Tibial artery (tissue), 4 donors: ENCODE measurements at regions not wholly inside any gene's neighbourhood (a gene's known extent, or its start where the extent isn't known, plus 50 kb on each side); places are given as distances from the start of the nearest gene placed in this dataset.

ENCODE experiments used
- DNase-seq, 2 donors: peaks; one replicate each; pipeline ENCODE4 v3.0.0-alpha.2; 2019
- H3K27ac ChIP-seq, 2 donors: fragments of 200-600 bp; sonication (generic) in 1 of 2; 1 replicate in 1 of 2; 2 replicates in 1 of 2; pipeline ENCODE4 v1.5.1; 2018 to 2019; ENCODE audit warnings: mild to moderate bottlenecking in 1 of 2
- H3K27me3 ChIP-seq, 2 donors: fragments of 200-600 bp; sonication (generic) in 1 of 2; one replicate each; pipeline versions ENCODE4 v1.5.1 to v1.6.0; 2016 to 2019
- H3K36me3 ChIP-seq, 3 donors: fragments of 200-600 bp; sonication (generic) in 2 of 3; one replicate each; pipeline ENCODE4 v1.5.1; 2016 to 2019; ENCODE audit warnings: mild to moderate bottlenecking in 2 of 3
- H3K4me1 ChIP-seq, 4 donors: fragments of 200-600 bp; sonication (generic) in 2 of 4; 1 replicate in 3 of 4; 2 replicates in 1 of 4; pipeline ENCODE4 v1.5.1; 2016 to 2019
- H3K4me3 ChIP-seq, 2 donors: fragments of 200-600 bp; sonication (generic) in 1 of 2; 1 replicate in 1 of 2; 2 replicates in 1 of 2; pipeline ENCODE4 v1.5.1; 2018 to 2019; ENCODE audit warnings: mild to moderate bottlenecking in 2 of 2
- H3K9me3 ChIP-seq, 3 donors: fragments of 200-600 bp; sonication (generic) in 1 of 3; one replicate each; pipeline ENCODE4 v1.5.1; 2016 to 2019
- intact Hi-C: fragments of 100-400 bp; cut with DNase I; formaldehyde crosslinking; loops from one replicate; pipeline ENCODE4 v1.15.0; 2023; ENCODE audit warnings: low total_unique reads
- TF ChIP-seq, protein P1 (sequence below), 2 experiments: fragments of 200-600 bp in 1 of 2; fragments of 450-650 bp in 1 of 2; IDR thresholded peaks; one replicate each; pipeline ENCODE4 v1.5.1; 2017 to 2019; ENCODE audit warnings: antibody characterized with exemption in 2 of 2, mild to moderate bottlenecking in 1 of 2, moderate library complexity in 1 of 2

DNA sequence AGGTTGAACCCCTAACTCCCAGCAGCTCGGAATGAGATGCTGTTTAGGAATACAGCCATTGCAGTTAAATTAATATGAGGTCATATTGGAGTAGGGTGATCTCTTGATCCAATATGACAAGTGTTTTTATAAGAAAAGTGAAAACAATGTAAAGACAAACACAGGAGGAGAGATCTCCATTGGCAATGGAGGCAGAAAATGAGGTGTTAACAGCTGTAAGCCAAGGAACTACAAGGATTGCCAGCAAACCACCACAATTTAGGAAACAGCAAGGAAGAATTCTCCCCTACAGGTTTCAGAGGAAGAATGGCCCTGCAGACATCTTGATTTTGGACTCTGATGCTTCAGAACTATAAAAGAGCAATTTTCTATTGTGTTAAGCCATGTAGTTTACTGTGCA lies 774.3 kb downstream of the MRPL39 start:
- no peak overlapping the region for H3K27ac ChIP-seq
- H3K9me3 ChIP-seq, result no peaks in the 10 kb centered on the region
- TF ChIP-seq, protein P1, sequence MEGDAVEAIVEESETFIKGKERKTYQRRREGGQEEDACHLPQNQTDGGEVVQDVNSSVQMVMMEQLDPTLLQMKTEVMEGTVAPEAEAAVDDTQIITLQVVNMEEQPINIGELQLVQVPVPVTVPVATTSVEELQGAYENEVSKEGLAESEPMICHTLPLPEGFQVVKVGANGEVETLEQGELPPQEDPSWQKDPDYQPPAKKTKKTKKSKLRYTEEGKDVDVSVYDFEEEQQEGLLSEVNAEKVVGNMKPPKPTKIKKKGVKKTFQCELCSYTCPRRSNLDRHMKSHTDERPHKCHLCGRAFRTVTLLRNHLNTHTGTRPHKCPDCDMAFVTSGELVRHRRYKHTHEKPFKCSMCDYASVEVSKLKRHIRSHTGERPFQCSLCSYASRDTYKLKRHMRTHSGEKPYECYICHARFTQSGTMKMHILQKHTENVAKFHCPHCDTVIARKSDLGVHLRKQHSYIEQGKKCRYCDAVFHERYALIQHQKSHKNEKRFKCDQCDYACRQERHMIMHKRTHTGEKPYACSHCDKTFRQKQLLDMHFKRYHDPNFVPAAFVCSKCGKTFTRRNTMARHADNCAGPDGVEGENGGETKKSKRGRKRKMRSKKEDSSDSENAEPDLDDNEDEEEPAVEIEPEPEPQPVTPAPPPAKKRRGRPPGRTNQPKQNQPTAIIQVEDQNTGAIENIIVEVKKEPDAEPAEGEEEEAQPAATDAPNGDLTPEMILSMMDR (IDR thresholded peaks at IDR 0.05), result no peak
- H3K36me3 ChIP-seq, result no peaks in the 10 kb centered on the region
- no peak for DNase-seq
- H3K4me1 ChIP-seq, result no peaks in the 10 kb centered on the region
- H3K27me3 ChIP-seq, result no peaks in the 10 kb centered on the region
- intact Hi-C loops, result no loop called here
- no peak overlapping the region for H3K4me3 ChIP-seq

DNA sequence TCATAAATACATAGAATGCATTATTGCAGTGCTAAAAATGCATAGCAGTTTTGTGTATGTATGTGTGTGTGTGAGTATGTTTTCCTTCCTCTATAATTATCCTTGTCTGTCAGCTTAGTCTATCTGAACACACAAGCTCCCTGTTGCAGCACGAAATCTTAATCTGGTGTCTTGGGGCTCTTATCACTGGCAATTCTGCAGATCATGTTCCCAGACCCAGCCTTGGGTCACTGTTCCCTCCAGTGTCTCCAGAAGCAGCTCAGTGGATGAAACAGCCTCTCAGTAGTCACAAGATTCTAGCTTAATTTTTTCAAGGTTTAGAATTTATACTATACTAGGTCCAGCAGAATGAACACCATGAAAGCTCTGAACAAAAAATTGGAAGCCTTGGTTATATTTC lies 777.9 kb downstream of the MRPL39 start:
- intact Hi-C loops, result no loop called here
- Histone ChIP-seq H3K9me3 (no peaks in the 10 kb centered on the region), H3K4me3 (no peak overlapping the region), H3K27me3 (no peaks in the 10 kb centered on the region), H3K27ac (no peak overlapping the region), H3K36me3 (no peaks in the 10 kb centered on the region), H3K4me1 (no peaks in the 10 kb centered on the region)
- TF ChIP-seq, protein P1 (IDR thresholded peaks at IDR 0.05), result no peak
- DNase-seq, result no peak

DNA sequence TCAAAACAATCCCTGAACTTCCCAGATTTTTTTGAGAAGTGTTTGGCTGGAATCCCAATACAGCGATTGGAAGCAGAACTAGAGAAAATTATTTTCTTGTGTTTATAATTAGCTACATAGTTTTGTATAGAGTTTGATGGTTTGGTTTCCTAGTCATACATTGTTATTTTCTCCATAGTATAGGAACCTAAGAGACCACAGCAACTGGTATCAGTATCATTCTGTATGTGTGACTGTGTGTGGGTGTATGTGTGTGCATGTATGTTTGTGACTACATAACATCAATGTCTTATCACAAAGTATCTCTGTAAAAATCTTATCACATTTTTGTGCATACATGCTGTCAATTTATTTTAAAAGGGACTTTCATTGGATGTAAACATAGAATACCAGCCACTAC lies 780.5 kb downstream of the MRPL39 start:
- Histone ChIP-seq H3K4me3 (no peak overlapping the region), H3K27ac (no peak overlapping the region), H3K9me3 (no peaks in the 10 kb centered on the region), H3K36me3 (no peaks in the 10 kb centered on the region), H3K27me3 (no peaks in the 10 kb centered on the region), H3K4me1 (no peaks in the 10 kb centered on the region)
- no peak for DNase-seq
- intact Hi-C loops, result no loop called here
- TF ChIP-seq, protein P1 (IDR thresholded peaks at IDR 0.05), result no peak

DNA sequence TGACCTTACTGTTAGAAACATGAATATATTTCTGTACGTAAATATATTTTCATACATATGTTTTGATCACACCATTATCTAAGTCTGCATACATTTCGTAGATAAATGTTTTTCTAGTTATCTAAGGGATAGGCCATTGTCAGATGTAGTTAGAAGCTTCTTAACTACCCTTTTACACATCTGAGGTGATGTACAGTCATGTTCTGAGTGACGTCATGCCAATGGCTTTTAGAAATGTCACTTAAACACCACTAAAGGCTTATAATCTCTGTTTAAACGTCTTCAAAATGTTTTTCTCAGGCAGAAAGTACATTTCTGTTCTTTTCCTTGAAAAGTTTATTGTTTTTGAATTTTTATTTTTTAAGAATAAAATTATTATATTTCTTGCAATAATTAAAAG lies 781.9 kb downstream of the MRPL39 start:
- TF ChIP-seq, protein P1 (IDR thresholded peaks at IDR 0.05), result no peak
- H3K36me3 ChIP-seq, result no peaks in the 10 kb centered on the region
- no peak overlapping the region for H3K4me3 ChIP-seq
- no peak for DNase-seq
- H3K27ac ChIP-seq, result no peak overlapping the region
- intact Hi-C loops, result no loop called here
- H3K9me3 ChIP-seq, result no peaks in the 10 kb centered on the region
- no peaks in the 10 kb centered on the region for H3K4me1 ChIP-seq
- no peaks in the 10 kb centered on the region for H3K27me3 ChIP-seq

DNA sequence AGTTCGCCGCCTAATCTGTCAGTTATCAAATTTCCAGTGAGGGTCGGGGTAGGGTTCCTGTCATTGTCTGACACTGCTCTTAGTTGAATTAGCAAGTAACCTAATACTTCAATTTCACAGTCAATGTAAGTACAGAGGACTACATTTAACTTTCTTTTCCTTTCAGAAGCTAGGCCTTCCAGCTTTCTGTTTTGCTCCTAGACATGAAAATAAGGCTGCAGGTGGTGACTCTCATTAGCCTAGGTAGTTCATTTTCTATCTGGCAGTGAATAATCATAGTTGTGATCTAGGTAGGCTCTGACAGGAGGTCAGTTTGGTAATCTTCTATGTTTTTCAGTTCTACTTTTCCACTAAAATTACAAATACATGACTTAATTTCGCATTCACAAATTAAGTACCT lies 783.1 kb downstream of the MRPL39 start:
- Histone ChIP-seq H3K36me3 (no peaks in the 10 kb centered on the region), H3K27me3 (no peaks in the 10 kb centered on the region), H3K27ac (no peak overlapping the region), H3K9me3 (no peaks in the 10 kb centered on the region), H3K4me1 (no peaks in the 10 kb centered on the region), H3K4me3 (no peak overlapping the region)
- intact Hi-C loops, result no loop called here
- DNase-seq, result no peak
- TF ChIP-seq, protein P1 (IDR thresholded peaks at IDR 0.05), result no peak

DNA sequence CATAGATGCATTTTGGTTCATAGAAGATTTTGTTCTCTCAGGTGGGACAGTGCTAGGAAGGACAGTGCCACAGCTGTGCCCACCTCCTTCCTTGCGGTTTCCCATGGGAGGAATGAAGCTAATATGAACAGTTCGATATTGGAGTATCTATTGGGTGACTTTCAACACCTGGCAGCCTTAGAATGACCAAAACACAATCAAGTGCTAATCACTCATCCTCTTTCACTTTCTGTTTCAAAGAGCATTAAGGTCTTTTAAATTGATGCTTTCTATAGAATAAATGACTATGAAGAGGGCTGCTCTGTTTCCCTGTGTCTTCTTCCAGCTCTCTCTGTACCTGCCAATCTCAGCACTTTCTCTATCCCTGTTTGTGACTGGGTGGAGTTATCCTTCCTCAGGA lies 784.0 kb downstream of the MRPL39 start:
- DNase-seq, result no peak
- Histone ChIP-seq H3K9me3 (no peaks in the 10 kb centered on the region), H3K4me3 (no peak overlapping the region), H3K36me3 (no peaks in the 10 kb centered on the region), H3K4me1 (no peaks in the 10 kb centered on the region), H3K27me3 (no peaks in the 10 kb centered on the region), H3K27ac (no peak overlapping the region)
- intact Hi-C loops, result no loop called here
- TF ChIP-seq, protein P1 (IDR thresholded peaks at IDR 0.05), result no peak
